ENCODE measurements at regions not wholly inside any gene's neighbourhood (a gene's known extent, or its start where the extent isn't known, plus 50 kb on each side); places are given as distances from the start of the nearest gene placed in this dataset.

DNA sequence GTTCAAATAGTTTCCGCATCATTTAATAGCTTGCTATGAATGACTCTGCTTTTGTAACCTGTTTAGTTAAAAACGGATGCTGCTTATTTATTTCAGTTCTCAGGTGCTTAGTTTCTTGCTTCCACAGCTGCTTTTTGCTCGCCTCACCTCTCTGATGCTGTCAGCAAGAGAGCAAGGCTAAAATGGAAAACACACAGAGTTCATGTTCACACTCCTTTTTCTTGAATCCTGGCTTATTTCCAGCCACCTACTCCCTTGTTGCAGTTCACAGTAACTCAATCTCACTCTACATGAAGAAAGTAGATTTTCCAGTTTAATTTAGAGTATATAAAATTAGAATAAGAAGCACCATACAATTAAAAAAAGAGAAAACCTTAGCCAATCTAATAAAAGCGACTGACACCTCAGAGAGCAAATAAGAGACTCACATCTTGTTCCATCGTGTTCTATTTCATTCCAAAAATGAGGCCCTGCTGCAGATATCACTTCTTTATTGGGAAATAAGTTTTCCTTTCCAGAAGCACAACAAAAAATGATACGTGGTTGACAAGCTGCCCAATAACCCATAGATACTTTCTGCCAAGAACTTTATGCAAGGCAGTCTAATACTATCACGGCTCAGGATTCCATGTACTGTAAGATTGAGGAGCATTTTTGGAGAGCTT is 326.1 kb upstream of the SLITRK1 start:
- 95% methylated on average over 3 of the region's 7 CpGs for WGBS (ENCODE audit: insufficient coverage)
- Histone ChIP-seq H3K4me3 (ENCODE audit: control extremely low read depth in 1 of 5, extremely low read depth in 1 of 5, insufficient read depth in 1 of 5, low read depth in 2 of 5, low read length in 4 of 5) (no peak overlapping the region), H3K27me3 (replicated peaks in 1 of 4; ENCODE audit: control extremely low read depth in 1 of 4, control insufficient read depth in 3 of 4, insufficient read depth in 4 of 4, low read length in 3 of 4) (no peaks in the 10 kb centered on the region), H3K9me3 (ENCODE audit: control extremely low read depth in 1 of 3, control insufficient read depth in 2 of 3, insufficient read depth in 1 of 3, low read length in 2 of 3) (peaks cover 0 to 1% (median 0%) of the 10 kb centered on the region in 3 donors), H3K36me3 (replicated peaks in 1 of 2; ENCODE audit: control extremely low read depth in 1 of 2, control insufficient read depth in 1 of 2, extremely low read depth in 1 of 2, insufficient read depth in 2 of 2, low read length in 1 of 2) (no peaks in the 10 kb centered on the region), H3K9ac (ENCODE audit: low read length) (no peak overlapping the region), H3K4me2 (replicated peaks; ENCODE audit: low read depth, low read length, poor library complexity, severe bottlenecking) (no peak overlapping the region), H4K20me1 (ENCODE audit: control insufficient read depth, insufficient read depth, low read length, poor library complexity, severe bottlenecking) (no peaks in the 10 kb centered on the region), H2AFZ (ENCODE audit: insufficient read depth, low read depth, low read length, poor library complexity, severe bottlenecking) (no peak overlapping the region), H3K4me1 (ENCODE audit: control insufficient read depth in 2 of 2, insufficient read depth in 2 of 2, low read length in 2 of 2) (no peaks in the 10 kb centered on the region), H3K27ac (ENCODE audit: low read length in 2 of 2) (no peak overlapping the region), H3K79me2 (ENCODE audit: control insufficient read depth, insufficient read depth, low read length) (no peaks in the 10 kb centered on the region)
- H3K27ac Mint-ChIP-seq = no peak overlapping the region
- H3K4me1 Mint-ChIP-seq = no peaks in the 10 kb centered on the region
- H3K27me3 Mint-ChIP-seq = no peaks in the 10 kb centered on the region
- no peak for ATAC-seq (ENCODE audit: low read depth)
- ChIA-PET POLR2A (no interaction called here), CTCF (no interaction called here)
- intact Hi-C loops (cut with micrococcal nuclease) = no loop called here
- H3K4me3 Mint-ChIP-seq = no peak overlapping the region
- no peak for DNase-seq
- TF ChIP-seq, protein P1, sequence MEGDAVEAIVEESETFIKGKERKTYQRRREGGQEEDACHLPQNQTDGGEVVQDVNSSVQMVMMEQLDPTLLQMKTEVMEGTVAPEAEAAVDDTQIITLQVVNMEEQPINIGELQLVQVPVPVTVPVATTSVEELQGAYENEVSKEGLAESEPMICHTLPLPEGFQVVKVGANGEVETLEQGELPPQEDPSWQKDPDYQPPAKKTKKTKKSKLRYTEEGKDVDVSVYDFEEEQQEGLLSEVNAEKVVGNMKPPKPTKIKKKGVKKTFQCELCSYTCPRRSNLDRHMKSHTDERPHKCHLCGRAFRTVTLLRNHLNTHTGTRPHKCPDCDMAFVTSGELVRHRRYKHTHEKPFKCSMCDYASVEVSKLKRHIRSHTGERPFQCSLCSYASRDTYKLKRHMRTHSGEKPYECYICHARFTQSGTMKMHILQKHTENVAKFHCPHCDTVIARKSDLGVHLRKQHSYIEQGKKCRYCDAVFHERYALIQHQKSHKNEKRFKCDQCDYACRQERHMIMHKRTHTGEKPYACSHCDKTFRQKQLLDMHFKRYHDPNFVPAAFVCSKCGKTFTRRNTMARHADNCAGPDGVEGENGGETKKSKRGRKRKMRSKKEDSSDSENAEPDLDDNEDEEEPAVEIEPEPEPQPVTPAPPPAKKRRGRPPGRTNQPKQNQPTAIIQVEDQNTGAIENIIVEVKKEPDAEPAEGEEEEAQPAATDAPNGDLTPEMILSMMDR (IDR thresholded peaks at IDR 0.05) = no peak
- no peak for TF ChIP-seq EZH2 (IDR thresholded peaks at IDR 0.05; ENCODE audit: borderline replicate concordance, insufficient read depth, low read depth, low read length, poor library complexity, severe bottlenecking)
- no peaks in the 10 kb centered on the region for H3K9me3 Mint-ChIP-seq (ENCODE audit: insufficient read depth)

DNA sequence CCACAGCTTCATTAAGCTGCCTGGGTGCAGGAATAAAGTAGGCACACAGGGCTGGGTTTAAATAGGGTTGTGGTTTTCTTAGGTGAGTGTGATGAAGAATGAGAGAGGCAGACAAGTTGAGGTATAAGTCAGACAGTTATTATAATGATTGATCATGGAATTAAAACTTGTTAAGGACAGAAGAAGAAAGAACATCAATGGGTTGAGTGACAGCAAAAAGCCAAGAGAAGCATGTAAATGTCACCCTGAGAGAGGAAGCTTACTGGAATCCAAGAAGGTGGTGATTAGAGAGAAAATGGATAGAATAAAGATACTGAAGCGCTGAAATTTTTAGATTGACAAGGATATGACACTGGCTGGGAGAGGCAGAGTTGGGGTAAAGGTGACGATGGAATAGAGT is 325.2 kb upstream of the SLITRK1 start:
- no peaks in the 10 kb centered on the region for H3K4me1 ChIP-seq (ENCODE audit: control insufficient read depth in 2 of 2, insufficient read depth in 2 of 2, low read length in 2 of 2)
- no peaks in the 10 kb centered on the region for H3K36me3 ChIP-seq (replicated peaks in 1 of 2; ENCODE audit: control extremely low read depth in 1 of 2, control insufficient read depth in 1 of 2, extremely low read depth in 1 of 2, insufficient read depth in 2 of 2, low read length in 1 of 2)

More for the DNA sequence above, 325.2 kb upstream of the SLITRK1 start:
- no peaks in the 10 kb centered on the region for H3K9me3 Mint-ChIP-seq (ENCODE audit: insufficient read depth)
- CTCF ChIA-PET = no interaction called here
- no CpG with 5 or more reads among the region's 2 CpGs for WGBS (ENCODE audit: insufficient coverage)
- intact Hi-C loops (cut with micrococcal nuclease) = no loop called here
- POLR2A ChIA-PET = no interaction called here
- H3K4me1 Mint-ChIP-seq = no peaks in the 10 kb centered on the region
- DNase-seq = no peak
- H3K27me3 ChIP-seq (replicated peaks in 1 of 4; ENCODE audit: control extremely low read depth in 1 of 4, control insufficient read depth in 3 of 4, insufficient read depth in 4 of 4, low read length in 3 of 4) = no peaks in the 10 kb centered on the region
- peaks cover 0 to under 1% (median 0%) of the 10 kb centered on the region in 3 donors for H3K9me3 ChIP-seq (ENCODE audit: control extremely low read depth in 1 of 3, control insufficient read depth in 2 of 3, insufficient read depth in 1 of 3, low read length in 2 of 3)
- no peak overlapping the region for H3K9ac ChIP-seq (ENCODE audit: low read length)
- H3K27me3 Mint-ChIP-seq = no peaks in the 10 kb centered on the region
- H3K4me3 Mint-ChIP-seq = no peak overlapping the region
- H3K4me2 ChIP-seq (replicated peaks; ENCODE audit: low read depth, low read length, poor library complexity, severe bottlenecking) = no peak overlapping the region
- TF ChIP-seq, protein P1 (IDR thresholded peaks at IDR 0.05) = no peak
- TF ChIP-seq EZH2 (IDR thresholded peaks at IDR 0.05; ENCODE audit: borderline replicate concordance, insufficient read depth, low read depth, low read length, poor library complexity, severe bottlenecking) = no peak
- H3K27ac ChIP-seq (ENCODE audit: low read length in 2 of 2) = no peak overlapping the region
- no peaks in the 10 kb centered on the region for H4K20me1 ChIP-seq (ENCODE audit: control insufficient read depth, insufficient read depth, low read length, poor library complexity, severe bottlenecking)
- no peak for ATAC-seq (ENCODE audit: low read depth)
- no peak overlapping the region for H3K27ac Mint-ChIP-seq
- H3K4me3 ChIP-seq (ENCODE audit: control extremely low read depth in 1 of 5, extremely low read depth in 1 of 5, insufficient read depth in 1 of 5, low read depth in 2 of 5, low read length in 4 of 5) = no peak overlapping the region
- no peaks in the 10 kb centered on the region for H3K79me2 ChIP-seq (ENCODE audit: control insufficient read depth, insufficient read depth, low read length)
- no peak overlapping the region for H2AFZ ChIP-seq (ENCODE audit: insufficient read depth, low read depth, low read length, poor library complexity, severe bottlenecking)

Measured in B cell (primary cell).